ENCODE measurements at regions not wholly inside any gene's neighbourhood (a gene's known extent, or its start where the extent isn't known, plus 50 kb on each side); places are given as distances from the start of the nearest gene placed in this dataset.
A peak's percentile ranks its signal among the peaks of the same experiment; 100 is the strongest.

- DNase-seq = peak; percentile 7
Observed at GRCh38 chr17:71905376-71906031, 215.3 kb upstream of the SOX9 start.

GRCh38 chr17:71909155-71909554 is 211.7 kb upstream of the SOX9 start:
- DNase-seq = no peak

GRCh38 chr17:71910002-71910401 is 210.8 kb upstream of the SOX9 start:
- DNase-seq = no peak

- DNase-seq = no peak
Observed at GRCh38 chr17:71914042-71914441, 206.8 kb upstream of the SOX9 start.

GRCh38 chr17:71914812-71915211 is 206.0 kb upstream of the SOX9 start:
- DNase-seq = no peak

- DNase-seq = no peak
Observed at GRCh38 chr17:71917715-71918114, 203.1 kb upstream of the SOX9 start.

- DNase-seq = no peak
Observed at GRCh38 chr17:71919186-71919585, 201.6 kb upstream of the SOX9 start.

GRCh38 chr17:71919896-71920295 is 200.9 kb upstream of the SOX9 start:
- no peak for DNase-seq

- no peak for DNase-seq
Observed at GRCh38 chr17:71921796-71922195, 199.0 kb upstream of the SOX9 start.

GRCh38 chr17:71922439-71922838 is 198.4 kb upstream of the SOX9 start:
- DNase-seq = no peak

GRCh38 chr17:71926746-71927398 is 193.9 kb upstream of the SOX9 start:
- no peak for DNase-seq

GRCh38 chr17:71933306-71933705 is 187.5 kb upstream of the SOX9 start:
- no peak for DNase-seq

- DNase-seq = no peak
Observed at GRCh38 chr17:71934520-71934919, 186.3 kb upstream of the SOX9 start.

GRCh38 chr17:71935341-71935740 is 185.5 kb upstream of the SOX9 start:
- no peak for DNase-seq

- no peak for DNase-seq
Observed at GRCh38 chr17:71936977-71937376, 183.8 kb upstream of the SOX9 start.

- no peak for DNase-seq
Observed at GRCh38 chr17:71937914-71938313, 182.9 kb upstream of the SOX9 start.

- DNase-seq = no peak
Observed at GRCh38 chr17:71938340-71939010, 182.3 kb upstream of the SOX9 start.

GRCh38 chr17:71941920-71942319 is 178.9 kb upstream of the SOX9 start:
- DNase-seq = no peak

- no peak for DNase-seq
Observed at GRCh38 chr17:71942626-71943025, 178.2 kb upstream of the SOX9 start.

- no peak for DNase-seq
Observed at GRCh38 chr17:71948703-71949422, 172.0 kb upstream of the SOX9 start.

GRCh38 chr17:71959154-71959553 is 161.7 kb upstream of the SOX9 start:
- no peak for DNase-seq

- no peak for DNase-seq
Observed at GRCh38 chr17:71963351-71963750, 157.5 kb upstream of the SOX9 start.

- no peak for DNase-seq
Observed at GRCh38 chr17:71963791-71964190, 157.0 kb upstream of the SOX9 start.

- DNase-seq = no peak
Observed at GRCh38 chr17:71964559-71964958, 156.3 kb upstream of the SOX9 start.
